Bronchial epithelial cell (primary cell): ENCODE measurements at regions not wholly inside any gene's neighbourhood (a gene's known extent, or its start where the extent isn't known, plus 50 kb on each side); places are given as distances from the start of the nearest gene placed in this dataset.

Experiments
- DNase-seq: peaks from one replicate; pipeline ENCODE4 v3.0.0-alpha.2; 2010; ENCODE audit warnings: low read depth
- FAIRE-seq: peaks from 2 replicates; lab custom pipeline; 2011; peaks lifted over from hg19 to GRCh38; lab: Jason Lieb, UNC
- H3K27me3 ChIP-seq: 2 replicates; pipeline ENCODE4 v1.5.1; 2011; ENCODE audit warnings: low read length; ENCODE audit not compliant: control insufficient read depth, insufficient read depth
- H3K36me3 ChIP-seq: 2 replicates; pipeline ENCODE4 v1.5.1; 2011; ENCODE audit warnings: low read length; ENCODE audit not compliant: control insufficient read depth, insufficient read depth
- H3K4me3 ChIP-seq: 2 replicates; pipeline ENCODE4 v1.5.1; 2011; ENCODE audit warnings: mild to moderate bottlenecking, low read depth, low read length, control low read depth
- CTCF ChIP-seq: IDR thresholded peaks from 2 replicates; pipeline ENCODE4 v1.5.1; 2011; ENCODE audit warnings: mild to moderate bottlenecking, moderate library complexity, low read length, control low read depth, inconsistent platforms; ENCODE audit not compliant: insufficient read depth, severe bottlenecking

- H3K4me3 ChIP-seq: no peak overlapping the region
- no peaks in the 10 kb centered on the region for H3K36me3 ChIP-seq
- no peaks in the 10 kb centered on the region for H3K27me3 ChIP-seq
- FAIRE-seq (no peak), DNase-seq (no peak)
- no peak for TF ChIP-seq CTCF
Measured at GRCh38 chr12:4039931-4040330, 166.7 kb upstream of the PARP11 start.

GRCh38 chr12:4037747-4038312 is 164.6 kb upstream of the PARP11 start:
- Histone ChIP-seq H3K36me3 (no peaks in the 10 kb centered on the region), H3K27me3 (no peaks in the 10 kb centered on the region), H3K4me3 (no peak overlapping the region)
- TF ChIP-seq CTCF: peak; percentile 69
- DNase-seq (peak; percentile 53), FAIRE-seq (no peak)

- H3K4me3 ChIP-seq: no peak overlapping the region
- H3K27me3 ChIP-seq: no peaks in the 10 kb centered on the region
- FAIRE-seq: peak; percentile 13
- peak; percentile 53 for DNase-seq
- H3K36me3 ChIP-seq: no peaks in the 10 kb centered on the region
- TF ChIP-seq CTCF: no peak
Measured at GRCh38 chr12:4036671-4037271, 163.6 kb upstream of the PARP11 start.

GRCh38 chr12:4034921-4035320 is 161.7 kb upstream of the PARP11 start:
- H3K36me3 ChIP-seq: no peaks in the 10 kb centered on the region
- H3K27me3 ChIP-seq: no peaks in the 10 kb centered on the region
- no peak for TF ChIP-seq CTCF
- H3K4me3 ChIP-seq: no peak overlapping the region
- FAIRE-seq (no peak), DNase-seq (no peak)

GRCh38 chr12:4032924-4033615 is 159.9 kb upstream of the PARP11 start:
- DNase-seq: peak; percentile 98

More at GRCh38 chr12:4032924-4033615, 159.9 kb upstream of the PARP11 start:
- Histone ChIP-seq H3K27me3 (no peaks in the 10 kb centered on the region), H3K4me3 (no peak overlapping the region), H3K36me3 (no peaks in the 10 kb centered on the region)
- peak; percentile 83 for FAIRE-seq
- TF ChIP-seq CTCF: no peak
